ENCODE measurements at regions not wholly inside any gene's neighbourhood (a gene's known extent, or its start where the extent isn't known, plus 50 kb on each side); places are given as distances from the start of the nearest gene placed in this dataset.

GRCh38 chr16:86080982-86081381 is 182.0 kb downstream of the IRF8 start:
- H3K4me3 ChIP-seq = no peak overlapping the region
- no peak for DNase-seq
- no peak for TF ChIP-seq CTCF (IDR thresholded peaks at IDR 0.05; ENCODE audit: borderline replicate concordance)
- intact Hi-C loops (cut with micrococcal nuclease) = no loop called here
- no peaks in the 10 kb centered on the region for H3K9me3 ChIP-seq (replicated peaks)
- no peaks in the 10 kb centered on the region for H3K4me1 ChIP-seq
- H3K27ac ChIP-seq (replicated peaks) = no peak overlapping the region
- H3K36me3 ChIP-seq = no peaks in the 10 kb centered on the region
- peaks cover 91% of the 10 kb centered on the region for H3K27me3 ChIP-seq (ENCODE audit: low read depth)

- no peaks in the 10 kb centered on the region for H3K9me3 ChIP-seq (replicated peaks)
- H3K27ac ChIP-seq (replicated peaks) = no peak overlapping the region
- no peaks in the 10 kb centered on the region for H3K36me3 ChIP-seq
- no peaks in the 10 kb centered on the region for H3K4me1 ChIP-seq
- intact Hi-C loops (cut with micrococcal nuclease) = no loop called here
- DNase-seq = no peak
- TF ChIP-seq CTCF (IDR thresholded peaks at IDR 0.05; ENCODE audit: borderline replicate concordance) = no peak
- H3K4me3 ChIP-seq = no peak overlapping the region
- H3K27me3 ChIP-seq (ENCODE audit: low read depth) = peaks cover 92% of the 10 kb centered on the region
Observed at GRCh38 chr16:86082418-86083030, 183.6 kb downstream of the IRF8 start.

- no peak for TF ChIP-seq CTCF (IDR thresholded peaks at IDR 0.05; ENCODE audit: borderline replicate concordance)
- Histone ChIP-seq H3K4me3 (no peak overlapping the region), H3K4me1 (no peaks in the 10 kb centered on the region), H3K9me3 (replicated peaks) (no peaks in the 10 kb centered on the region), H3K27ac (replicated peaks) (no peak overlapping the region), H3K27me3 (ENCODE audit: low read depth) (peaks cover 94% of the 10 kb centered on the region), H3K36me3 (no peaks in the 10 kb centered on the region)
- no peak for DNase-seq
- intact Hi-C loops (cut with micrococcal nuclease) = no loop called here
Observed at GRCh38 chr16:86083382-86084002, 184.5 kb downstream of the IRF8 start.

- no peak for TF ChIP-seq CTCF (IDR thresholded peaks at IDR 0.05; ENCODE audit: borderline replicate concordance)
- Histone ChIP-seq H3K27ac (replicated peaks) (no peak overlapping the region), H3K4me1 (no peaks in the 10 kb centered on the region), H3K9me3 (replicated peaks) (no peaks in the 10 kb centered on the region), H3K36me3 (no peaks in the 10 kb centered on the region), H3K4me3 (no peak overlapping the region), H3K27me3 (ENCODE audit: low read depth) (peaks cover 97% of the 10 kb centered on the region)
- no peak for DNase-seq
- intact Hi-C loops (cut with micrococcal nuclease) = no loop called here
Observed at GRCh38 chr16:86085161-86085611, 186.2 kb downstream of the IRF8 start.

- peaks cover 97% of the 10 kb centered on the region for H3K27me3 ChIP-seq (ENCODE audit: low read depth)
- no peaks in the 10 kb centered on the region for H3K36me3 ChIP-seq
- TF ChIP-seq CTCF (IDR thresholded peaks at IDR 0.05; ENCODE audit: borderline replicate concordance) = no peak
- H3K4me3 ChIP-seq = no peak overlapping the region
- H3K27ac ChIP-seq (replicated peaks) = no peak overlapping the region
- H3K4me1 ChIP-seq = no peaks in the 10 kb centered on the region
- H3K9me3 ChIP-seq (replicated peaks) = no peaks in the 10 kb centered on the region
- intact Hi-C loops (cut with micrococcal nuclease) = no loop called here
- DNase-seq = no peak
Observed at GRCh38 chr16:86085795-86086194, 186.8 kb downstream of the IRF8 start.
